ENCODE measurements at regions not wholly inside any gene's neighbourhood (a gene's known extent, or its start where the extent isn't known, plus 50 kb on each side); places are given as distances from the start of the nearest gene placed in this dataset.

- H3K4me2 ChIP-seq, result no peak overlapping the region
- H3K9me2 ChIP-seq (ENCODE audit: insufficient read depth), result no peaks in the 10 kb centered on the region; the same call in 1 of the 2 replicates
- no peak overlapping the region for H3K4me3 ChIP-seq
- no peaks in the 10 kb centered on the region for H3K36me3 ChIP-seq (ENCODE audit: insufficient read depth)
- no peaks in the 10 kb centered on the region for H4K20me1 ChIP-seq (replicated peaks; ENCODE audit: insufficient read depth)
- no peak overlapping the region for H3K4me3 Mint-ChIP-seq
- peaks cover 10% of the 10 kb centered on the region for H3K4me1 Mint-ChIP-seq
- TF ChIP-seq POLR2AphosphoS5 (IDR thresholded peaks at IDR 0.05; ENCODE audit: low read depth), result no peak
- no peak for TF ChIP-seq JUNB (IDR thresholded peaks at IDR 0.05; ENCODE audit: unreplicated experiment)
- TF ChIP-seq NANOG (IDR thresholded peaks at IDR 0.05; ENCODE audit: borderline replicate concordance), result no peak
- no peak for TF ChIP-seq ETS1 (IDR thresholded peaks at IDR 0.05)
- TF ChIP-seq ZNF114 (CRISPR knock-in tag; IDR thresholded peaks at IDR 0.05), result no peak
- no peak for TF ChIP-seq CREB1 (CRISPR knock-in tag; IDR thresholded peaks at IDR 0.05; ENCODE audit: low read depth)
- TF ChIP-seq EZH2 (IDR thresholded peaks at IDR 0.05; ENCODE audit: low read depth, unreplicated experiment), result no peak
- no peak for TF ChIP-seq EZH2phosphoT487 (IDR thresholded peaks at IDR 0.05; ENCODE audit: unreplicated experiment)
- no peak for TF ChIP-seq ZNF462 (CRISPR knock-in tag; IDR thresholded peaks at IDR 0.05)
- TF ChIP-seq STAT1 (IDR thresholded peaks at IDR 0.05; ENCODE audit: unreplicated experiment), result no peak
- no peak for TF ChIP-seq ZNF331 (CRISPR knock-in tag; IDR thresholded peaks at IDR 0.05; ENCODE audit: low read depth)
- TF ChIP-seq REST (IDR thresholded peaks at IDR 0.05; ENCODE audit: unreplicated experiment), result no peak
- TF ChIP-seq CTCF (conservative IDR thresholded peaks at IDR 0.05; ENCODE audit: low read depth in 2 of 2), result no peak
- DNase-seq (ENCODE audit: low spot score), result no peak
- H3K79me2 ChIP-seq (replicated peaks; ENCODE audit: insufficient read depth), result no peaks in the 10 kb centered on the region
- ATAC-seq, result no peak
- no peaks in the 10 kb centered on the region for H3F3A ChIP-seq (replicated peaks; ENCODE audit: low read depth)
- H3K36me3 Mint-ChIP-seq (ENCODE audit: low read depth), result no peaks in the 10 kb centered on the region
- H3K27me3 ChIP-seq (ENCODE audit: insufficient read depth), result no peaks in the 10 kb centered on the region
- no peak overlapping the region for H2AFZ ChIP-seq
- no peak overlapping the region for H3K27ac ChIP-seq (ENCODE audit: low read depth)
- H3K27ac Mint-ChIP-seq, result no peak overlapping the region
- H3K27me3 Mint-ChIP-seq (ENCODE audit: insufficient read depth, low read depth, poor library complexity), result peaks cover 5% of the 10 kb centered on the region
- H3K4me1 ChIP-seq (ENCODE audit: insufficient read depth), result no peaks in the 10 kb centered on the region
- H3K9me3 Mint-ChIP-seq, result no peaks in the 10 kb centered on the region
These were observed 89.7 kb upstream of the SLC4A7 start for GRCh38 chr3:27573780-27574437.

Measured in GM23338 (cell line).